ENCODE measurements at regions not wholly inside any gene's neighbourhood (a gene's known extent, or its start where the extent isn't known, plus 50 kb on each side); places are given as distances from the start of the nearest gene placed in this dataset.

GRCh38 chr4:187415231-187415630 lies 580.3 kb upstream of the ZFP42 start (continued):
- TF ChIP-seq KLF17 (tag by site-specific recombination; IDR thresholded peaks at IDR 0.05): no peak
- no peak for TF ChIP-seq ZNF623 (tag by site-specific recombination; IDR thresholded peaks at IDR 0.05)
- no peak for TF ChIP-seq ZNF645 (tag by site-specific recombination; IDR thresholded peaks at IDR 0.05)
- TF ChIP-seq SP2 (tag by site-specific recombination; IDR thresholded peaks at IDR 0.05): no peak
- no peak for TF ChIP-seq KLF8 (tag by site-specific recombination; IDR thresholded peaks at IDR 0.05)

- POLR2A ChIA-PET: no interaction called here
- Histone ChIP-seq H3K36me3 (ENCODE audit: control insufficient read depth in 2 of 2, insufficient read depth in 1 of 2, low read length in 2 of 2) (no peaks in the 10 kb centered on the region), H3K4me1 (ENCODE audit: control insufficient read depth, insufficient read depth, low read length) (no peaks in the 10 kb centered on the region), H3K4me3 (ENCODE audit: low read depth, low read length) (no peak overlapping the region), H3K27ac (ENCODE audit: extremely low read depth, low read depth, low read length) (no peak overlapping the region), H3K9me3 (ENCODE audit: control insufficient read depth, insufficient read depth, low read depth, low read length) (no peaks in the 10 kb centered on the region)
- TF ChIP-seq HOXA7 (CRISPR knock-in tag; IDR thresholded peaks at IDR 0.05; ENCODE audit: borderline replicate concordance) (no peak), ZNF140 (tag by site-specific recombination; IDR thresholded peaks at IDR 0.05) (no peak), ZNF623 (tag by site-specific recombination; IDR thresholded peaks at IDR 0.05) (no peak), PRDM1 (tag by site-specific recombination; IDR thresholded peaks at IDR 0.05) (no peak), ZNF121 (tag by site-specific recombination; IDR thresholded peaks at IDR 0.05) (no peak), ZNF148 (tag by site-specific recombination; IDR thresholded peaks at IDR 0.05; ENCODE audit: borderline replicate concordance) (no peak), ZNF610 (tag by site-specific recombination; IDR thresholded peaks at IDR 0.05; ENCODE audit: borderline replicate concordance) (no peak), FEZF1 (tag by site-specific recombination; IDR thresholded peaks at IDR 0.05) (no peak), ZNF138 (tag by site-specific recombination; IDR thresholded peaks at IDR 0.05; ENCODE audit: borderline replicate concordance) (no peak), HOXD13 (CRISPR knock-in tag; IDR thresholded peaks at IDR 0.05; ENCODE audit: borderline replicate concordance) (no peak), ZNF514 (tag by site-specific recombination; IDR thresholded peaks at IDR 0.05) (no peak), ZNF335 (tag by site-specific recombination; conservative IDR thresholded peaks at IDR 0.05) (no peak), ZNF24 (tag by site-specific recombination; IDR thresholded peaks at IDR 0.05) (no peak), MEIS1 (CRISPR knock-in tag; IDR thresholded peaks at IDR 0.05; ENCODE audit: borderline replicate concordance) (no peak), ZNF571 (tag by site-specific recombination; IDR thresholded peaks at IDR 0.05) (no peak), ZNF157 (tag by site-specific recombination; IDR thresholded peaks at IDR 0.05) (no peak), ZNF529 (tag by site-specific recombination; IDR thresholded peaks at IDR 0.05; ENCODE audit: insufficient replicate concordance) (no peak), PRDM4 (tag by site-specific recombination; IDR thresholded peaks at IDR 0.05) (no peak)
- CTCF ChIA-PET: no interaction called here
These were observed 579.4 kb upstream of the ZFP42 start for GRCh38 chr4:187416216-187416615.

Data from HEK293 (cell line).